ENCODE measurements at regions not wholly inside any gene's neighbourhood (a gene's known extent, or its start where the extent isn't known, plus 50 kb on each side); places are given as distances from the start of the nearest gene placed in this dataset.
"Not testable (repeated sequence)": the region's sequence is repeated elsewhere in the genome, so short reads cannot be mapped to it uniquely, and the experiment has no call there.

DNA sequence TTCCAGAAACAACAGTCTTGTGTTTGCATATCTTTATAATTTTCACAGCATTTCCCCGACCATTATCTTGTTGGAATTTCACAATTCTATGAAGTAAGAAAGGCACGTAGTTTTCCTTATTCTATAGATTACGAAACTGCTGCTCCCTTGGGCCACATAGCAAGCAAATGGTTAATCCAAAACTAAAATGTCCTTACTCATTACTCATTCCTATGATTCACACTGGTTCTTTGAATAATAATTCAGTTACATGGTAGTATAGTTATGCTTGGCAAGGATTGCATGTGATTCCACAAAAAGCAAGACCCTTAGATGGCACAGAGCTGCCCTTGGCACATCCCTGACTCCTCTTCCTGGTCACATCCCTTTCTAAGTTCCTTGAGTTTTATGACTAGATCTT, 51.2 kb downstream of the OR13H1 start:
- in situ Hi-C loops (cut with HindIII; ENCODE audit: low pct_ligation_motif_present, low pct_unique_long_range_greater_than_20kb, low sequenced_read_pairs): no loop called here
- DNase-seq: no peak

DNA sequence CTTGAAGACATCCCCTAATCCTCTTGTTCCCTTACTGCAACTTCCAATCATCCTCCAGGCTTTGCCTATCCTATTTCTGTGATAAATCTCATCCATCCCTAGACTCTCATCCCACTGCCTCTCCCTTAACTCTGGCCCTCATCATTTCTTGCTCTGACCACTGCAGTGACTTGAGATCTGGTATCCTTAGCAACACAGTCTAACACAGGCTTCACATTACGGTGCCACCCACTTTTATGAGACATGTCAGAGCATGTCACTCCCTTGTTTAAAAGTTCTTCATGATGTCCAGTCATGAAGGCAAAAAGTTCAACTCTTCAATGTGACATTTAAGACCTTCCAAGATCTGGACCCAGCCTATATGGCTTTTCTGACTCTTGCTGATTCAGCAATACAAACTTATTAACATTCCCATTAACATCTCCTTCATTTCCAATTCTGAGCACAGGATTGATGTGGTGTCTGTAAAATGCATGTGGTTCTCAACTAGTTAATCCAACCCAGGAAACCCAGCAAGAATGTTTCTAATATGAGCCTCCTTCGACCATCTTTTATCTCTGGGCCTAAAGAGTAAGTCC, 64.0 kb downstream of the OR13H1 start:
- in situ Hi-C loops (cut with HindIII; ENCODE audit: low pct_ligation_motif_present, low pct_unique_long_range_greater_than_20kb, low sequenced_read_pairs): no loop called here
- no peak for DNase-seq

DNA sequence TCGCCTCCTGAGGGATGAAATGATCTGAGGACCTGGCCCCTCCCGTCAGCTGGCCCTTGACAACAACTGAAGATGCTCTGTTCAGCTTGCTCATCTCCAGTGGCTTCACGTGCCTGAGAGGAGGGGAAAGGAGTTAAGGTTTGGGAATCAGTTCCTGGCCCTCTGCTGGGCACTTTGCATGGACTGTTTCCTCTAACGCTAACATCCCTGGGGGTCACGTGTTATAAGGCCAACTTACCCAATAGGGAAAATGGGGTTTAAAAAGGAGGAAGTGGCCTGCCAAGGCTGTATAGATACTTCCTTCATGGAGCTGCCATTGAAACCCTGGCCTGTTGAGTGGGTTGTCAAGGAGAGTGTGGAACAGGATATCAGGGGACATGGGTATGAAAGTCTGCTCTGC, 65.6 kb downstream of the OR13H1 start:
- DNase-seq: no peak
- in situ Hi-C loops (cut with HindIII; ENCODE audit: low pct_ligation_motif_present, low pct_unique_long_range_greater_than_20kb, low sequenced_read_pairs): no loop called here

DNA sequence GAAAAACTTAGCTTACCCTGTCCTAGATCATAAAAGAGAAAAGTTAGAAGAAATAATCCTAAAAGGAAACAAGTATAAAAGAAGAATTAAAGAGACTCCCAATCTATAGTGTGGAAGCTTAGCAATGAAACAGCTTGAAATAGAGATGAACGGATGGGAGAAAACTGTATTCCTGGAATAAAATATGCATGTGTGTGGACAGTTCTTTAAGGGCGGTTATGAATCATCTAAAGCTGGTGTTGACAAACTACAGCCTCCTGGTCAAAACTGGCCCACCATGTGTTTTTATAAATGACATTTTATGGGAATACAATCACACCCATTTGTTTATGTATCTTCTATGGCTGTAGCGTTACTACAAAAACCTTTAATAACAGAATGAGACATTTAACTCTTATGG, 69.4 kb downstream of the OR13H1 start:
- in situ Hi-C loops (cut with HindIII; ENCODE audit: low pct_ligation_motif_present, low pct_unique_long_range_greater_than_20kb, low sequenced_read_pairs): no loop called here
- DNase-seq: no peak

DNA sequence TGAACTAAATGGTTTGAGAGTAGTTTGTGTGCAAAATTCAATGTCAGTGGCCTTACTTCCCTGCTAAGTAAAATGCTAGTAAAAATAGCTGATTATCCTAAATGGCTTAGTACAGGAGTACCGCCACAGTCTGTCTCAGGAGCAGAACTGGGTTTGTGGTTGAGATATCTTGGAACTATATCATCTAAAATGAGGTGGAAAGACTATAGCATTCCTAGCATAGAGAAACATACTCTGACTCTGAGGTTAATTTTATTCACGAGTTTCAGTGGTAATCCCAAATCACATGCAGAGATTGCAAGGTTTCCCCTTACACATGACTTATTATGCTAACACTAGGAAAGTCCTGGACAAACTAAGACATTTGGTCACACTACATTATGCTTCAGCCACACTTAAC, 70.4 kb downstream of the OR13H1 start:
- DNase-seq: no peak
- in situ Hi-C loops (cut with HindIII; ENCODE audit: low pct_ligation_motif_present, low pct_unique_long_range_greater_than_20kb, low sequenced_read_pairs): no loop called here

DNA sequence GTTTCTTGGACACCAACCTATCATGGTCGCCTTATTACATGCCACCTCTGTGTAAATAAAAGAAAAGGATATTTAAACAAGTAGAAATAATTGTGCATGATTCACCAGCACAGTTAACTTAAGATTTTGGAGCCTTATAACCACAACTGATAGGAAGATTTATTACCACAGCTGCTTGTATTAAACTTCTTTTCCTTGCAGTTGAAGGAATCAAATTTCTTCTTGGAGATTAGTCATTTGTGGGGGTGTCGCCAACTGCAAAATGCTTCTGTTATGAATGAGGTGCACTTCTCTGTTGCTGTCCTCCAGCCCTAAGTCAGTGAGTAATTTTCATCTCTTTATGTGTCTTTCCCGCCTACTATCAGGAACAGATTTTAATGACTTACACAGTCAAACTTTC, 73.3 kb downstream of the OR13H1 start:
- DNase-seq: no peak
- in situ Hi-C loops (cut with HindIII; ENCODE audit: low pct_ligation_motif_present, low pct_unique_long_range_greater_than_20kb, low sequenced_read_pairs): no loop called here

DNA sequence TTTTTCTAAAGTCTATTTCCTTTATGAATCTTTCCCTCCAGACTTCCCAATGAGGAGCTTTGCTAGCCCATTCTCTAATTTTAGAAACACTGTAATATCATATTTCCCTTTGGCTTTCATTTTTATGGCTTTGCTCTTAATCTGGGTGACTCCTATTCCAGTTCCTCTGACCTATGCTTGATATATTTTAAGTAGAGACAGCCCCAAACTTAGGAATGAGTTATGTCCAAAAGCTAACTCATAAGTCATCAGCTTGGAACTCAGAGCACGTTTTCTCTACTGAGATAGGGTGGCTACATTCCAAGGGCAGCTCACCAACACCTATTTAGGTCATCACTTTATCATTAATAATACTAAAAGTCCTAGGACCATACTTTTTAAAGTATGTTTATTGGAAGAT, 77.8 kb downstream of the OR13H1 start:
- DNase-seq: no peak
- in situ Hi-C loops (cut with HindIII; ENCODE audit: low pct_ligation_motif_present, low pct_unique_long_range_greater_than_20kb, low sequenced_read_pairs): no loop called here

DNA sequence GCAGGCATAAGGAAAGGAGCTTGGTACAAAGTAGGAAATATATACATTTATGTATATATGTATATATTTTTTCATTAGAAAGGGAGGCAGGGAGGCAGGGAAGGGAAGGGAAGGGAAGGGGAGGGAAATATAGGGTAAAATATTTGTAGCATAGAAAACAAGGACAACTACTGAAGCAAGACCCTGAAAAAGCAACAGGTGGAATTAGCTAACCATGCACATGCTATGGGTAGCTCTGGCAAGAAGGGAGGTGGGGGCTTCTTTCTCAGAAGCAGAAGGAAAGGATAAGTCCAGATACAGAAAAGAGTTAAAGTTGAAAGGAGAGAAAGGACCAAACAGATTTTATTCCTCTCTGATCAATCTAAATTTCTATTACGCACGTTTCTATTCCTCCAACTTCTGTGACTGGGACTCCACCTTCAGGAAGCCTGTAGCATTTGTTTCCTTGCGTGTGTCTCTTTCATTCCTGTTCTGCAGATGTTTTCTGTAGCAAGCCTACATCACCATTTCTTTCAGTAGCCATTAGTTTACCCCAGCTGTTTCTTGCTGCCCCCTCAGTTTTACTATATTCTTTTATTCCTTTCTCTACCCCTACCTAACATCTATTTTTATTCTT, 82.9 kb downstream of the OR13H1 start:
- in situ Hi-C loops (cut with HindIII; ENCODE audit: low pct_ligation_motif_present, low pct_unique_long_range_greater_than_20kb, low sequenced_read_pairs): no loop called here
- DNase-seq: no peak

DNA sequence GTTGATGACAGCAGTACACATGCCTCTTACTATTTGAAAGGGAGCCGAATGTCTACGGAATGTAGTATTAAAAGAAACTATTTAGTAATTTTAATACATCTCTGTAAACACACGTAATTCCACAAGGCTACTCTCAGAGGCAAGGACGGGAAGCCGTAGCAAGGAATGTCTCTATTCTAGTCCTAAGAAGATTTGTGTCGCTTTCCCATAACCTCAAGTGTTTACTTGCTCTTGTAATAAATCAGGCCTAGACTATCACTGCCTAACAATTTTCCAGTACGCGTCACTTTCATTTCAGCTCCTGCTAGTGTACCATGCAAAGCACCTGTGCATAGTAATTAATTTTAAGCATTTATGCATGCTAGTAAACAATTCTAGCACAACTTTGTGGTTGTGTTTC, 86.7 kb downstream of the OR13H1 start:
- in situ Hi-C loops (cut with HindIII; ENCODE audit: low pct_ligation_motif_present, low pct_unique_long_range_greater_than_20kb, low sequenced_read_pairs): no loop called here
- DNase-seq: no peak

DNA sequence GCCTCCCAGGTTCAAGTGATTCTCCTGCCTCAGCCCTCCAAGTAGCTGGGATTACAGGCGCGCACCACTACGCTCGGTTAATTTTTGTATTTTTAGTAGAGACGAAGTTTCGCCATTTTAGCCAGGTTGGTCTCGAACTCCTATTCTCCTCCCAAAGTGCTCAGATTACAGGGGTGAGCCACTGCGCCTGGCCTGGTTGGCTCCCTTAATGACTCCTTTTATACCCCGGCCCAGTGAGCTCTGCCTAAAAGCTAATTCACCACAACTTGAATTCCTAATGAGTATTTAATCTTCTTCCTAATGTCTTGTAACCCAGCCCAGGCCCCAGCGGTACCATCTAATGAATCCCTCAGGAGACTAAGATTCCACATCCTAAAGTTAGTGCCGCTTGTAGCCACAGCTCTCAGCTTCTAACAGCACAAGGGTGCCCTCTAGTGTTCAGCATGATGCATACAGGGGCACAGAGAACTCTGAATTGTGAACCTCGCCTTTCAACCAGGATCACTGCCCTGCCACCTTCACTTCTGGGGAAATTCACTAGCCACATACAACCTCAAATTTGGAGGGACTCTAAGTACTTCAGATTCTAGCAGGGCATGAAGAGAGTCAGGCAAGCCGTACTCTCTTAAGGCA, 89.5 kb downstream of the OR13H1 start:
- in situ Hi-C loops (cut with HindIII; ENCODE audit: low pct_ligation_motif_present, low pct_unique_long_range_greater_than_20kb, low sequenced_read_pairs): no loop called here
- DNase-seq: peak; percentile 40

DNA sequence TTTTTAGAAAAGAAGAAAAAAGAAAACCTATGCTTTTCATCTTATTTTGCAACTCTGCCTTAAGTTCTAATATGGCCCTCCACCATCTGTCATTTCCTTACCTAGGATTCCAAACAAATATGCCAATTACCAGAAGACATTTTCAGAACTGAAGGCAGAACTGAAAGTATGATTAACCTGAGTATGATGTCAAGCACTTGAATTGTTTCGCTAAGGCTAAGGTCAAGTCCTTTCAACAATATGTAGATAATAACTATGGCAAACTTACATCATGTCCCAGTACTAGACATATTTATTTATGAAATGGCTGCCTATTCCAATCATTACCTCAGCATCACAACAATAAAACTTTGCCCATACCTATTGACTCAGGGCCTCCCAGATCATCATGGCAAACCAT, 91.0 kb downstream of the OR13H1 start:
- DNase-seq: no peak
- in situ Hi-C loops (cut with HindIII; ENCODE audit: low pct_ligation_motif_present, low pct_unique_long_range_greater_than_20kb, low sequenced_read_pairs): no loop called here

DNA sequence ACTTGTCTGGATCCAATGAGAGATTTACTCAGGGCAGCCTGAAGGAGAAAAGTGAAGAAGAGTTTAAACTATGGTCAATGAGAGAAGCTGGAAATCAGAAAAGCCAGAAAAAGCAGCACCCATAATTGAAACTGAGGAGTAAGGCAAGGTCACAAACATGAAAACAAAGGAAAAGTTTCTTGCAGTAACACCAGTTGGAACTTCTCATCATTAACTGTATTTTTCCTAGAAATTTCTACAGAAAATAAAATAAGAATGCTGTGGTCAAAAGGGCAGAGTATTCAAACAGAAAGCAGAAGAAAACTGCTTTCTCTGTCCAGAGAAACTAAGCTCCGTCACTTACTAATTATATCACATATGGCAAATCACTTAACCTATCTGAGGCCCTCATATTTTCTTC, 102.2 kb downstream of the OR13H1 start:
- in situ Hi-C loops (cut with HindIII; ENCODE audit: low pct_ligation_motif_present, low pct_unique_long_range_greater_than_20kb, low sequenced_read_pairs): no loop called here
- no peak for DNase-seq

DNA sequence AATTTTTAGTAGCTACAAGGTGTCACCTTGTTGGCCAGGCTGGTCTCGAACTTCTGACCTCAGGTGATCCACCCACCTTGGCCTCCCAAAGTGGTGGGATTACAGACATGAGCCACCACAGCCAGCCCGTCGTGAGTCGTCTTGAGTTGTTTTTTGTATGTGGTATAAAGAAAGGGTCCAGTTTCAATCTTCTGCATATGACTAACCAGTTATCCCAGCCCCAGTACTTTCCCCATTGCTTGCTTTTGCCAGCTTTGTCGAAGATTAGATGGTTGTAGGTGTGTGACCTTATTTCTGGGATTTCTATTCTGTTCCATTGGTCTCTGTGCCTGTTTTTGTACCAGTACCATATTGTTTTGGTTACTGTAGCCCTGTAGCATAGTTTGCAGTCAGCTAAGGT, 105.9 kb downstream of the OR13H1 start:
- DNase-seq: no peak
- in situ Hi-C loops (cut with HindIII; ENCODE audit: low pct_ligation_motif_present, low pct_unique_long_range_greater_than_20kb, low sequenced_read_pairs): no loop called here

DNA sequence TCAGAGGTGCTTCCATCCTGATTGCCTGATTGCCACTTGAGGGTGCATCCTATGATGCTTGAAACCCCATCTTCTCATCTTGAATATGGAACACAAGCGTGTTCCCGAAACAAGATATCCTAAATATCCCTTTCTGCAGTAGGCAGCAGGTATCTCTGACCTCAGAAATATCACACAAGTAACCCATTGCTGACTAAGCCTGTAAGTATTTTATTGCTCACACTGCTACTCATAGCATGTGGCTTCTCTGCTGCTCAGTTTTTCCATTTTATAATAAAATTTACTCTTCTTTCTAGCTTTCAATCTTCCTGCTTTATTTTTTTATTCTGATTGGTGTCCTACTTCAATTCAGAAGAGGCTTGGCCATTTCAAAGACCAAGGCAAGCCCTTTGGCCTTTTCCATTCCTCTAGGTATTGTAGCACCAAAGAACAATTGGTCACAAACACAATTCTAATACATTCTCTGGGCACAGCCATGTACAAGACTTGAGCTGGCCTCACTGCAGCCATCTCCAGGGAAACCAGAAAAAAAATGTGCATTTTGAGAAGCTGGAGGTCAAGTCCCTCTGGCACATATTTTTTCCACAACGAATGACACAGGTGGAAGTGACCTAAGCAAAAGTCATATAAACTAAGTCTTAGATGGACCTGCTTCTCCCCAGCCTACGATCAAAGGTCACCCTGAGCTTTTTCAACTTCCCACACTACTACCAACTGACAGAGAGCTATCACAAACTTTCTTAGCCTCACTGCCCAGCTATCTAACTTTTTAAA, 107.0 kb downstream of the OR13H1 start:
- DNase-seq: peak; percentile 37
- in situ Hi-C loops (cut with HindIII; ENCODE audit: low pct_ligation_motif_present, low pct_unique_long_range_greater_than_20kb, low sequenced_read_pairs): no loop called here

DNA sequence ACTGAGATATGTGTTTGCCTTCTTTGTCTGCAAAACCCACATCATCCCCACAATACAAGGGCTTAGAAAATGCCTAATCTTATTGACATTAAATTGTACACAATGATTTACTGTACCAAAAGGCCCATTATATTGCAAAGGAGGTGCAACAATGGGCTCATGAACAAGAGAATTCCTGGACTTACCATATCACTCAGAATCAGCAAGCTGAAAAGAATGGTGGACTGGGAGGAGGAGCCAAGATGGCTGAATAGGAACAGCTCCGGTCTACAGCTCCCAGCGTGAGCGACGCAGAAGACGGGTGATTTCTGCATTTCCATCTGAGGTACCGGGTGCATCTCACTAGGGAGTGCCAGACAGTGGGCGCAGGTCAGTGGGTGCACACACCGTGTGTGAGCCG, 119.9 kb downstream of the OR13H1 start:
- DNase-seq; in situ Hi-C loops (cut with HindIII; ENCODE audit: low pct_ligation_motif_present, low pct_unique_long_range_greater_than_20kb, low sequenced_read_pairs): not testable (repeated sequence)

DNA sequence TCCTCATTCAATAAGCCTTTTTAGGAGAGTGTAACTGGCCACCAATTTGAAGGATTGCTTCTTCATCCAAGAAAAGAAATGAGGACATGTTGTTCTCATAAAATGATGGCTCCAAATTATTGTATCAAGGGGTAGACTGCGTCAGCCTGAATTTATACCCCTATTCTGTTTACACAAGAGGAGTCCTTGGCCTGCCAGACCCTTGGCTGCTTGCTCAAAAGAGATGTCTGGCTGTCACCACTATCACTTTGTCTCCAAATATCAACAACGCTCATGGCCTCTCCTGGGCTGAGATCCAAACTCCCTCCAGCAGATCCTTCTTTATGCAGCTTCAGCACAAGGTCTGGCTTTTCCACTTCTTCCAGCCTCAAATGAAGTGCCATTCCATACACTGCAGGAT, 127.9 kb downstream of the OR13H1 start:
- in situ Hi-C loops (cut with HindIII; ENCODE audit: low pct_ligation_motif_present, low pct_unique_long_range_greater_than_20kb, low sequenced_read_pairs): no loop called here
- no peak for DNase-seq

DNA sequence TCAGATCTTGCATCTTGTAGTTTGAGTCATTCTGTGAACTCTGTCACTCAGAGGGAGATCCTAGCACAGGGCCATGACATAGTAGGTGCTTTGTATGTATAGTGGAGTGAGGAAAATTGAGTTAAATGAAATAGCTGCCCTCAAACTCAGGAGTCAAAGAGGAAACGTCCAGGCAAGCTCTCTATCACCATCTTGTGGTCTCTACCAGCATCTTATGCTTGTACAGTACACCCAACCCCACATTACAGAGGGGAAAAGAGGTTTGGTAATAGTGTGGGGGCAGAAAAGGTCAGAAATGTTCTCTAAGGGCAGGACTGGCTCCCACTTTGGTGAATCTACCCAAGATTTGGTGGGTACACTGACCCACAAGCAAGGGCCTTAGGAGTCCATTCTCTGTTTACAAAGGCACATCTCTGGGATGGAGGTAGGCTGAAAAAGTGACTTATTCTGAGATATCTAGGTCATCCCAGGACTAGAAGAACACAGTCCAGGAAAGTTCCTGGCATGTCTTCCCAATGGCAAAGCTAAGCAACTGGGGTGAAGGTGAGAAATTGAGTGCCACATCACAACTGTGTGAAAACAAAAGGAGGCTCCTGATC, 131.8 kb downstream of the OR13H1 start:
- peak; percentile 12 for DNase-seq
- in situ Hi-C loops (cut with HindIII; ENCODE audit: low pct_ligation_motif_present, low pct_unique_long_range_greater_than_20kb, low sequenced_read_pairs): no loop called here

DNA sequence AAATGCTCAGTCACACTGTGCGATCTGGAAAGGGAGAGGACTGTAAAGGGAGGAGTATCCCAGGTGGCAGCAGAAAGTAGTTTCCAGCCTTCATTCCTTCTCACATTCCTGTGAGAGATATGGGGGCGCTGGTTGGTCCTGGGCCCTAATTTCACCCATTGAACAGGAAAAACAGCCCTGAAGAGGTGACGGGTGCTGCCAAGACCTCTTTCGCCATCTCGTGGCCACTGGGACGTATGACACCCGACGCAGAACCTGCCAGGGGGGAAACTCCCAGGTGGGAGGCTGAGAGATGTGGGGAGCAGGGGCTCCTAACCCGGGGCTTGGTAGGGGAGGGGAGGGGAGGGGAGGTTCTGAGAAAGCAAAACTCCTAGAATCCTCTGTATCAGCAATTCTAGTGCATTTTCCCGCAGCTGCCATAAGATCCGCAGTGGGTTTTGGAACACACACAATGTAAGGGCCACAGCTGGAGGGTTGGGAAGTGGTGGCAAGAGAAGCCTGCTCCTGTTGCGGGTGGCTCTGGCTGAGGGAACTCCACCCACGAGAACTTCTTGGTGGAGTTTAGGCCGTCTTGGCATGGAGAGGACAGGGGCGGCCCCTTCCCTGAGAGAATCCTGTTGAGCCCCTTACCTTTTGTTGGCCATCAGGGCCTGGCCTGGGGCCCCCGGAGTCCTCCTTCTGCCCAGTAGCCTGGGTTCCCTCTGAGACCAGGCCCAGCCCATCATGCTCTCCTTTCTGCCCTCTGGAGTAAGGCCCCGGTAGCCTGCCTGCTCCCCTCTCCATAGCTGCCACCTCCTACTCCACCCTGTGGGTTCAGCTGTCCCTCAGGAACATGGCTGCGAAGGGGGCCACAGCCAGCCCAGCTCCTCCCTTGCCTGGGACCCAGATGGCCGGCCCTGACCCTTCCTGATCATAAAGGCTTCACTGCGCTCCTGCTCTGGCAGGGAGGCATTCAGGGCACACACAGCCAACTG, 134.1 kb downstream of the OR13H1 start:
- DNase-seq: peak; percentile 22
- in situ Hi-C loops (cut with HindIII; ENCODE audit: low pct_ligation_motif_present, low pct_unique_long_range_greater_than_20kb, low sequenced_read_pairs): no loop called here
